Head of caudate nucleus (tissue), 42 donors: ENCODE measurements at regions not wholly inside any gene's neighbourhood (a gene's known extent, or its start where the extent isn't known, plus 50 kb on each side); places are given as distances from the start of the nearest gene placed in this dataset.

Experiments used
- DNase-seq, 42 donors: peaks; one replicate each; pipeline versions ENCODE4 v3.0.0 to v3.0.0-alpha.2; 2020 to 2021; ENCODE audit warnings: mixed read lengths in 7 of 42
- intact Hi-C: fragments of 100-400 bp; cut with DNase I; formaldehyde crosslinking; loops from one replicate; pipeline ENCODE4 v1.15.0; 2022

GRCh38 chr10:58963723-58964124, 212.7 kb upstream of the PHYHIPL start:
- peak; percentile 80 to 98 (median 94) for DNase-seq
- intact Hi-C loops: loop anchor here (5.0 to 10.0 kb wide), 3 partner anchors 34 to 214 kb away; partner anchors contain the start of gene PHYHIPL

GRCh38 chr10:58965855-58966254, 210.6 kb upstream of the PHYHIPL start:
- intact Hi-C loops: loop anchor here (10.0 kb wide), 1 partner anchor 139 kb away; no protein-coding TSS in a partner anchor
- no peak for DNase-seq

- intact Hi-C loops: loop anchor here (10.0 kb wide), 1 partner anchor 137 kb away; no protein-coding TSS in a partner anchor
- DNase-seq: peak; percentile 61 to 90 (median 80)
Observed at GRCh38 chr10:58967551-58968388, 208.7 kb upstream of the PHYHIPL start.

- no peak for DNase-seq
- intact Hi-C loops: loop anchor here (10.0 kb wide), 1 partner anchor 136 kb away; no protein-coding TSS in a partner anchor
Observed at GRCh38 chr10:58968389-58968755, 208.1 kb upstream of the PHYHIPL start.

GRCh38 chr10:58969576-58969975, 206.9 kb upstream of the PHYHIPL start:
- intact Hi-C loops: loop anchor here (10.0 kb wide), 1 partner anchor 135 kb away; no protein-coding TSS in a partner anchor
- peak in 1 of 42 donors; percentile 27 for DNase-seq

- peak in 1 of 42 donors; percentile 41 for DNase-seq
- intact Hi-C loops: no loop called here
Observed at GRCh38 chr10:58970160-58970915, 206.1 kb upstream of the PHYHIPL start.

GRCh38 chr10:58971211-58971610, 205.2 kb upstream of the PHYHIPL start:
- peak in 1 of 42 donors; percentile 29 for DNase-seq
- intact Hi-C loops: no loop called here

GRCh38 chr10:58971796-58972491, 204.5 kb upstream of the PHYHIPL start:
- intact Hi-C loops: no loop called here
- DNase-seq: peak in 1 of 42 donors; percentile 37

- intact Hi-C loops: no loop called here
Observed at GRCh38 chr10:58972576-58973234, 203.7 kb upstream of the PHYHIPL start.

GRCh38 chr10:58973235-58973595, 203.2 kb upstream of the PHYHIPL start:
- intact Hi-C loops: no loop called here
- DNase-seq: peak in 1 of 42 donors; percentile 38

More at GRCh38 chr10:58972576-58973234, 203.7 kb upstream of the PHYHIPL start:
- DNase-seq: peak in 1 of 42 donors; percentile 32

- DNase-seq: peak in 1 of 42 donors; percentile 42
- intact Hi-C loops: no loop called here
Observed at GRCh38 chr10:58976254-58976653, 200.2 kb upstream of the PHYHIPL start.

- no peak for DNase-seq
- intact Hi-C loops: no loop called here
Observed at GRCh38 chr10:58979711-58980110, 196.7 kb upstream of the PHYHIPL start.

GRCh38 chr10:58980826-58981415, 195.5 kb upstream of the PHYHIPL start:
- DNase-seq: peak in 1 of 42 donors; percentile 42
- intact Hi-C loops: no loop called here

- DNase-seq: peak in 1 of 42 donors; percentile 40
- intact Hi-C loops: no loop called here
Observed at GRCh38 chr10:58981846-58982245, 194.6 kb upstream of the PHYHIPL start.

- intact Hi-C loops: no loop called here
- DNase-seq: peak in 1 of 42 donors; percentile 40
Observed at GRCh38 chr10:58982470-58983239, 193.8 kb upstream of the PHYHIPL start.

- DNase-seq: peak in 1 of 42 donors; percentile 44
- intact Hi-C loops: no loop called here
Observed at GRCh38 chr10:58985216-58985615, 191.2 kb upstream of the PHYHIPL start.

GRCh38 chr10:58989486-58990039, 186.9 kb upstream of the PHYHIPL start:
- intact Hi-C loops: no loop called here

More at GRCh38 chr10:58989486-58990039, 186.9 kb upstream of the PHYHIPL start:
- no peak for DNase-seq
